ENCODE measurements at regions not wholly inside any gene's neighbourhood (a gene's known extent, or its start where the extent isn't known, plus 50 kb on each side); places are given as distances from the start of the nearest gene placed in this dataset.

DNA sequence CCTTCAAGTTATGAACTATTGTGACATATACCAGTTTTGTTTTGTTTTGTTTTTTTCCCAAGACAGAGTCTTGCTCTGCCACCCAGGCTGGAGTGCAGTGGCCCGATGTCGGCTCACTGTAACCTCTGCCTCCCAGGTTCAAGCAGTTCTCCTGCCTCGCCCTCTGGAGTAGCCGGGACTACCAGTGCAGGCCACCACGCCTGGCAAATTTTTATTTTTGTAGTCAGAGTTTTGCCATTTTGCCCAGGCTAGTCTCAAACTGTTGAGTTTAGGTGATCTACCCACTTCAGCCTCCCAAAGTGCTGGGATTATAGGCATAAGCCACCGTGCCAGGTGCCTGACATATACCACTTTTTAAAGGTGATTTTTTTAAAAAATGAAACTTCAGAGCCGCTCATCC lies 74.6 kb downstream of the ARRDC4 start:
- WGBS (ENCODE audit: insufficient coverage): 89% methylated on average over 5 of the region's 7 CpGs
- Histone ChIP-seq H2AFZ (ENCODE audit: insufficient read depth, low read depth, low read length, poor library complexity, severe bottlenecking) (no peak overlapping the region), H3K79me2 (ENCODE audit: control insufficient read depth, insufficient read depth, low read length) (no peaks in the 10 kb centered on the region), H3K9ac (ENCODE audit: low read length) (no peak overlapping the region), H3K27ac (ENCODE audit: low read length in 2 of 2) (no peak overlapping the region), H3K4me3 (ENCODE audit: control extremely low read depth in 1 of 5, extremely low read depth in 1 of 5, insufficient read depth in 1 of 5, low read depth in 2 of 5, low read length in 4 of 5) (no peak overlapping the region), H3K9me3 (ENCODE audit: control extremely low read depth in 1 of 3, control insufficient read depth in 2 of 3, insufficient read depth in 1 of 3, low read length in 2 of 3) (no peaks in the 10 kb centered on the region), H3K4me2 (replicated peaks; ENCODE audit: low read depth, low read length, poor library complexity, severe bottlenecking) (no peak overlapping the region), H3K4me1 (ENCODE audit: control insufficient read depth in 2 of 2, insufficient read depth in 2 of 2, low read length in 2 of 2) (no peaks in the 10 kb centered on the region), H3K27me3 (replicated peaks in 1 of 4; ENCODE audit: control extremely low read depth in 1 of 4, control insufficient read depth in 3 of 4, insufficient read depth in 4 of 4, low read length in 3 of 4) (no peaks in the 10 kb centered on the region), H3K36me3 (replicated peaks in 1 of 2; ENCODE audit: control extremely low read depth in 1 of 2, control insufficient read depth in 1 of 2, extremely low read depth in 1 of 2, insufficient read depth in 2 of 2, low read length in 1 of 2) (no peaks in the 10 kb centered on the region), H4K20me1 (ENCODE audit: control insufficient read depth, insufficient read depth, low read length, poor library complexity, severe bottlenecking) (no peaks in the 10 kb centered on the region)
- no peaks in the 10 kb centered on the region for H3K27me3 Mint-ChIP-seq
- ChIA-PET POLR2A (no interaction called here), CTCF (no interaction called here)
- no peak overlapping the region for H3K27ac Mint-ChIP-seq
- intact Hi-C loops (cut with micrococcal nuclease): no loop called here
- H3K4me1 Mint-ChIP-seq: no peaks in the 10 kb centered on the region
- DNase-seq: no peak
- no peaks in the 10 kb centered on the region for H3K9me3 Mint-ChIP-seq (ENCODE audit: insufficient read depth)
- H3K4me3 Mint-ChIP-seq: no peak overlapping the region
- TF ChIP-seq EZH2 (IDR thresholded peaks at IDR 0.05; ENCODE audit: borderline replicate concordance, insufficient read depth, low read depth, low read length, poor library complexity, severe bottlenecking): no peak
- TF ChIP-seq, protein P1, sequence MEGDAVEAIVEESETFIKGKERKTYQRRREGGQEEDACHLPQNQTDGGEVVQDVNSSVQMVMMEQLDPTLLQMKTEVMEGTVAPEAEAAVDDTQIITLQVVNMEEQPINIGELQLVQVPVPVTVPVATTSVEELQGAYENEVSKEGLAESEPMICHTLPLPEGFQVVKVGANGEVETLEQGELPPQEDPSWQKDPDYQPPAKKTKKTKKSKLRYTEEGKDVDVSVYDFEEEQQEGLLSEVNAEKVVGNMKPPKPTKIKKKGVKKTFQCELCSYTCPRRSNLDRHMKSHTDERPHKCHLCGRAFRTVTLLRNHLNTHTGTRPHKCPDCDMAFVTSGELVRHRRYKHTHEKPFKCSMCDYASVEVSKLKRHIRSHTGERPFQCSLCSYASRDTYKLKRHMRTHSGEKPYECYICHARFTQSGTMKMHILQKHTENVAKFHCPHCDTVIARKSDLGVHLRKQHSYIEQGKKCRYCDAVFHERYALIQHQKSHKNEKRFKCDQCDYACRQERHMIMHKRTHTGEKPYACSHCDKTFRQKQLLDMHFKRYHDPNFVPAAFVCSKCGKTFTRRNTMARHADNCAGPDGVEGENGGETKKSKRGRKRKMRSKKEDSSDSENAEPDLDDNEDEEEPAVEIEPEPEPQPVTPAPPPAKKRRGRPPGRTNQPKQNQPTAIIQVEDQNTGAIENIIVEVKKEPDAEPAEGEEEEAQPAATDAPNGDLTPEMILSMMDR (IDR thresholded peaks at IDR 0.05): no peak
- ATAC-seq (ENCODE audit: low read depth): no peak

DNA sequence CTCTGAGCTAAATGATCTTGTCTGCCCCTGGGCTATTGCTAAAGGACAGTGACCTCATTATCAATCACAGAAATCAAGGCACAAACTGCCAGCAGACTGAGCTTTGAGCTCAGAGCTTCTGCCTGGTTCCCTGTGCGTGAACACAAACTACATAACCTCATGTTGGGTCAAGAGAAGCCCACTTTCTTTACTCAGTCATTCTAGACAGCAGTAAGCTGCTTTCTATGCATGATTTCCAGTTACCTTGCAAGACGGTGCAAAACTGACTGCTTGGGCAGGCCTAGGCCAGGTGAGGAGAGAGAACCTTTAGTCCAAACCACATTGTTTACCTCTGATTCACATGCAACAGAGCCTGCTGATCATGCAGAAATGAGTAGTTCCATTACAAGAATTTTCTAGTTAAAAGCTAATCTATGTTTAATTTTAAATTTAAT lies 75.1 kb downstream of the ARRDC4 start:
- no peaks in the 10 kb centered on the region for H3K9me3 Mint-ChIP-seq (ENCODE audit: insufficient read depth)
- no peak overlapping the region for H3K4me2 ChIP-seq (replicated peaks; ENCODE audit: low read depth, low read length, poor library complexity, severe bottlenecking)
- H3K9ac ChIP-seq (ENCODE audit: low read length): no peak overlapping the region
- no peaks in the 10 kb centered on the region for H3K27me3 ChIP-seq (replicated peaks in 1 of 4; ENCODE audit: control extremely low read depth in 1 of 4, control insufficient read depth in 3 of 4, insufficient read depth in 4 of 4, low read length in 3 of 4)
- no peaks in the 10 kb centered on the region for H3K27me3 Mint-ChIP-seq
- no peaks in the 10 kb centered on the region for H3K4me1 Mint-ChIP-seq
- no peaks in the 10 kb centered on the region for H3K79me2 ChIP-seq (ENCODE audit: control insufficient read depth, insufficient read depth, low read length)
- H3K27ac ChIP-seq (ENCODE audit: low read length in 2 of 2): no peak overlapping the region
- DNase-seq (no peak), ATAC-seq (ENCODE audit: low read depth) (no peak)
- ChIA-PET POLR2A (no interaction called here), CTCF (no interaction called here)
- no peaks in the 10 kb centered on the region for H3K36me3 ChIP-seq (replicated peaks in 1 of 2; ENCODE audit: control extremely low read depth in 1 of 2, control insufficient read depth in 1 of 2, extremely low read depth in 1 of 2, insufficient read depth in 2 of 2, low read length in 1 of 2)
- H3K9me3 ChIP-seq (ENCODE audit: control extremely low read depth in 1 of 3, control insufficient read depth in 2 of 3, insufficient read depth in 1 of 3, low read length in 2 of 3): no peaks in the 10 kb centered on the region
- H4K20me1 ChIP-seq (ENCODE audit: control insufficient read depth, insufficient read depth, low read length, poor library complexity, severe bottlenecking): no peaks in the 10 kb centered on the region
- H2AFZ ChIP-seq (ENCODE audit: insufficient read depth, low read depth, low read length, poor library complexity, severe bottlenecking): no peak overlapping the region
- no peak overlapping the region for H3K4me3 Mint-ChIP-seq
- no peak for TF ChIP-seq EZH2 (IDR thresholded peaks at IDR 0.05; ENCODE audit: borderline replicate concordance, insufficient read depth, low read depth, low read length, poor library complexity, severe bottlenecking)
- TF ChIP-seq, protein P1 (IDR thresholded peaks at IDR 0.05): no peak
- intact Hi-C loops (cut with micrococcal nuclease): no loop called here
- H3K27ac Mint-ChIP-seq: no peak overlapping the region
- 93% methylated on average over 1 of the region's 2 CpGs for WGBS (ENCODE audit: insufficient coverage)
- H3K4me3 ChIP-seq (ENCODE audit: control extremely low read depth in 1 of 5, extremely low read depth in 1 of 5, insufficient read depth in 1 of 5, low read depth in 2 of 5, low read length in 4 of 5): no peak overlapping the region
- no peaks in the 10 kb centered on the region for H3K4me1 ChIP-seq (ENCODE audit: control insufficient read depth in 2 of 2, insufficient read depth in 2 of 2, low read length in 2 of 2)
